Right cardiac atrium (tissue), 5 donors: ENCODE measurements at regions not wholly inside any gene's neighbourhood (a gene's known extent, or its start where the extent isn't known, plus 50 kb on each side); places are given as distances from the start of the nearest gene placed in this dataset.

ENCODE experiments used
- ATAC-seq, 2 donors: fragments of 200-7000 bp; cut with Tn5 transposase; one replicate each; pipeline versions ENCODE4 v1.8.0 to v1.9.1; 2020; ENCODE audit warnings: moderate library complexity in 2 of 2, mild to moderate bottlenecking in 1 of 2
- DNase-seq, 3 donors: peaks; one replicate each; pipeline ENCODE4 v3.0.0-alpha.2; 2020
- H3K27ac ChIP-seq: one replicate; pipeline ENCODE4 v1.5.1; 2013; ENCODE audit warnings: mild to moderate bottlenecking, low read length, control low read depth, moderate library complexity
- H3K27me3 ChIP-seq: one replicate; pipeline ENCODE4 v1.6.1; 2013; ENCODE audit not compliant: control insufficient read depth, insufficient read depth
- H3K4me1 ChIP-seq: one replicate; pipeline ENCODE4 v1.6.1; 2013; ENCODE audit warnings: low read length; ENCODE audit not compliant: control insufficient read depth, insufficient read depth
- H3K4me3 ChIP-seq: one replicate; pipeline ENCODE4 v1.5.1; 2013; ENCODE audit warnings: low read length, control low read depth
- H3K9me3 ChIP-seq: one replicate; pipeline ENCODE4 v1.6.1; 2013; ENCODE audit warnings: low read length; ENCODE audit not compliant: control insufficient read depth
- WGBS: extraction: QIAGEN DNeasy Blood & Tissue Kit; methylation state at CpG from one replicate; pipeline ENCODE4 v1.1.7; 2013; 5-methylcytosine and 5-hydroxymethylcytosine counted together
- intact Hi-C, 4 donors: fragments of 100-400 bp; cut with DNase I; formaldehyde crosslinking; loops; one replicate each; pipeline versions ENCODE4 v1.11.0 to v1.14.0; 2022 to 2023
- donor health status: healthy with polysubstance abuse.
- donor health status: DM: no; HTN: yes; CAD: no.
- donor health status: DM: no; HTN: no; CAD: no.
- donor health status: DM: no; HTN: yes; CAD: no; lungs with severe emphysema.
- donor health status: DM: yes; HTN: yes; CAD: no.

DNA sequence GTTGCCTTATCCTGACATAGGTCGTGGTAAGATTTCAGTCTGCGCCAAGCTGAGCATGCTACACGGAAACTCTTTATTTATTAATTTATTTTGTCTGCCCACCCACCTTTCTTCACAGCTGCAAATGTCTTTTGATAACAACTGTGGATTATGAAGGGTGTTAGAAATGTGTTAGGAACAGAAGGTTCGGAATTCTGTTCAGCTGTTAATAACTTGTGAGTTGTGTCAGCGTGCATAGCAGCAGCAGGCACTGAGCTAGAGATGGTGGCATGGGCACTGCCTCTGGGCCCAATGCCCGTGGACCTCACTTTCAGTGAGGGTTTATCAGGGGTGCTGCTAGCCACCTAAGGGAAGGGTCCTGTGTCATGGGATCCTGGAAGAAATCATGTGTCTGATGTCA lies 162.5 kb upstream of the NTM start:
- ATAC-seq (no peak), DNase-seq (no peak)
- WGBS: 80% methylated on average over 6 of the region's 6 CpGs
- Histone ChIP-seq H3K27ac (no peak overlapping the region), H3K4me1 (no peaks in the 10 kb centered on the region), H3K27me3 (no peaks in the 10 kb centered on the region), H3K9me3 (no peaks in the 10 kb centered on the region), H3K4me3 (no peak overlapping the region)
- intact Hi-C loops: loop anchor here in 1 of 4 donors (10.0 kb wide), 1 partner anchor 143 kb away; no protein-coding TSS in a partner anchor

DNA sequence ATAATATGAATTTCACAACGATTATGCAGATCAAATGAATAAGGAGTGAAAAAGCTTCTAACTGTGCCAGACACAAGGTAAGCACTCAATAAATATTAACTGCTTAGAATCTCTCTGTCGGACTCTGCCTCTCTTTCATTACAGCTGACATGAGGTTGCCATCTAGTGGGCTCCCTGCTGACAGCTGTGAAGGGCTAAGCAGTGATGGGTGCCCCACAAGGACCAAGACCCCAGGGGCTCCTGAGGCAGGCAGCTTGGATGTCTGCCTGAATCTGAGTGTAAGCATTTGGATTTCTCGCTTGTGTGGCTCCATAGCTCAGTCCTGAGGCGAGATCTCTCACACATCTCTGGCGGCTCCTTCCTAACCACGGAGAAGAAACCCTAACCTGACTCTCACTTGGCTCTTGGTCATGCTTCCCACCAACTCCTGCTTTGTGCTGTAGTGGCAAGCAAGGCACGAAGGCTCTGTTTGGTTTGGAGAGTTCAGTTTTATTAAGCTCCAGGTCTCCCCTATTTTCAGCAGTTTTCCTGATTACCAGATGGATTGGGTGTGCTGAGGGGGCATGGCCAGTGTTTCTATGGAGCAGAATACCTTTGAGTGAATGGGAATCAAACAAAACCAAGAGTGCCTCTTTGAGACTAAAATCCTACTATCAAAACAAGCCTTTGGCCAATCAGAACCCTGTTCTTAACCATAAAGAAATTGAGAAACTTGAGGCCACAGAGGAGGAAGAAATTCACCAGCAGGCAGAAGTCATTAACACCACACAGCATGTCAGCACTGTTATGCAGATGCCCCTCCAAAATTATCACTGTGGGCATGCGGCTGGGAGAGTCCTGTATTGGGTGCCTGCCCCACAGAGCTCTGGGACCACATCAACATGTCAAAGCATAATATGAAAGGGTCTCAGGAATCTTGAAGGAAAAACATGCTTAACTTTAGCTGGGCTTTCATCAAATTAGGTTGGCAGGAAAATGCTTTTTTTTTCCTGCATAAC lies 152.8 kb upstream of the NTM start:
- intact Hi-C loops: loop anchor here in 2 of 4 donors (5.0 to 10.0 kb wide), 2 partner anchors 143 to 155 kb away; no protein-coding TSS in a partner anchor
- no peak for DNase-seq
- H3K9me3 ChIP-seq: no peaks in the 10 kb centered on the region
- H3K4me3 ChIP-seq: no peak overlapping the region
- no peak for ATAC-seq
- no peaks in the 10 kb centered on the region for H3K4me1 ChIP-seq
- 45% methylated on average over 8 of the region's 8 CpGs for WGBS
- no peaks in the 10 kb centered on the region for H3K27me3 ChIP-seq
- H3K27ac ChIP-seq: no peak overlapping the region

DNA sequence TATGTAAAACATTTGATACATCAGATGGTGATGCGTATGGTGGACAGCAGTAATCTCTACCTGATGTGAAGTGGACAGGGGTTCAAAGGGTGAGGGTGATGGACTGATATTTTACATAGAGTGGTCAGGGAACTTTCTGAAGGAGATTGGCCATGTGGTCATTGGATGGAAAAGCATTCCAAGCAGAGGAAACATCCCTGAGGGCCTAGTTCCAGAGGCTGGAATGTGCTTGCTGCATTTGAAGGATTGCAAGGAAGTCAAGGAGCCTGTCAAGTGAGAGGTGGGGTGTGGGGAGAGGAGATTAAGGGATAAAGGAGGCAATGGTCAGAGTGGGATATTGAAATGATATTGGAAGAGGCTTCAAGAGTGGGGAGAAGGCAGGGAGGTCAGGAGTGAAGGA lies 151.9 kb upstream of the NTM start:
- Histone ChIP-seq H3K4me1 (no peaks in the 10 kb centered on the region), H3K27ac (no peak overlapping the region), H3K4me3 (no peak overlapping the region), H3K9me3 (no peaks in the 10 kb centered on the region), H3K27me3 (no peaks in the 10 kb centered on the region)
- intact Hi-C loops: loop anchor here in 2 of 4 donors (5.0 to 10.0 kb wide), 2 partner anchors 144 to 156 kb away; no protein-coding TSS in a partner anchor
- ATAC-seq (no peak), DNase-seq (no peak)
- 93% methylated on average over 1 of the region's 1 CpG for WGBS

DNA sequence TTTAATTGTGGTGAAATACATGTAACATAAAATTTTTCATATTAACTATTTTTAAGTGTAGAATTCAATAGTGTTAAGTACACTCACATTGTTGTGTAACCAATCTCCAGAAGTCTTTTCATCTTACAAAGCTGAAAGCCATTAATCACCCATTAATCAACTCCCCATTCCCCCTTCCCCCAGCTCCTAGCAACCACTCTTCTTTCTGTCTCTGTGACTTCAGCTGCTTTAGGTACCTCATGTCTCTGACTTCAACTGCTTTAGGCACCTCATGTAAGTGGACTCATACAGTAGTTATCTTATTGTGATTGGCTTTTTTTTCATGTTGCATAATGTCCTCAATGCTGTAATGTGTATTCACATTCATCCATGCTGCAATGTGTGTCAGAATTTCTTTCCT lies 150.8 kb upstream of the NTM start:
- intact Hi-C loops: loop anchor here in 2 of 4 donors (5.0 to 10.0 kb wide), 2 partner anchors 145 to 157 kb away; no protein-coding TSS in a partner anchor

DNA sequence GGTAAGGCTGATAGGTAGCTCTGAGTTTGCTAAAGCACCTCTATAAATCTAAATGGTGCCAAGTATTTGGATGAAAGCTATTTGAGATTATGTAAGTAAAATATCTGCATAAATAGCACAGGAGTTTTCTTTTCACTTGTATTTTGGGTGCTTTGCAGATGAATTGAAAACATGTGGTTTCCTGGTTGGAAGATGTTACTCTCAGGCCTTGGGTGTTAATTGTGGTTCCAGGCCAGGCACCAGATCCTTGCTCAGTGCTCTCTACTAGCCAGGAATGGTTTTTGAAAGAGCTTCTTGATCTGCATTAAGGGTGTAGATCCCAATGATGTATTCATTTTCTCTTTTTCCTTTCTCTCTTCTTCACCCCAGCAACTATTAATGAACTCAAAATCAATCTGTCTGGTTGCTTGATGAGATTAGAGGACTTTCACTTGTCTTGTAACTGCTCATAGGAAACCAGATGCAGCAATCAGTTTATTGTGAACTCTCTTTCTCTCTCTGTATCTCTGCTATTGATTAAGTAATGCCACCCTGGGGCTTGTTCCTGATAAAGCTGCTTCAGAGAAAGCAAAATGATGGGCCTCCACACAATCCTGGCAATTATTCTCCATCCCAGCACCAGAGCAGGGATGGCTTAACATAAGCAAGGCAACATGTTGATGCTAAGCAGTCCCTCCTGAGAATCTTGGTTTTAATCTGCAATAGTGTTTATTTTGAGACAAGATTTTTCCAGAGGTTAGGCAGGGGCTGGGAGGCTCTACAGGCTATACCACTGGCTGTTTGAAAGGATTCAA lies 147.0 kb upstream of the NTM start:
- Histone ChIP-seq H3K9me3 (no peaks in the 10 kb centered on the region), H3K4me3 (no peak overlapping the region), H3K27ac (no peak overlapping the region), H3K27me3 (no peaks in the 10 kb centered on the region), H3K4me1 (no peaks in the 10 kb centered on the region)
- ATAC-seq: no peak
- no peak for DNase-seq
- intact Hi-C loops: no loop called here

More for the DNA sequence above, 150.8 kb upstream of the NTM start:
- Histone ChIP-seq H3K27me3 (no peaks in the 10 kb centered on the region), H3K4me1 (no peaks in the 10 kb centered on the region), H3K9me3 (no peaks in the 10 kb centered on the region), H3K27ac (no peak overlapping the region), H3K4me3 (no peak overlapping the region)
- ATAC-seq (no peak), DNase-seq (no peak)

DNA sequence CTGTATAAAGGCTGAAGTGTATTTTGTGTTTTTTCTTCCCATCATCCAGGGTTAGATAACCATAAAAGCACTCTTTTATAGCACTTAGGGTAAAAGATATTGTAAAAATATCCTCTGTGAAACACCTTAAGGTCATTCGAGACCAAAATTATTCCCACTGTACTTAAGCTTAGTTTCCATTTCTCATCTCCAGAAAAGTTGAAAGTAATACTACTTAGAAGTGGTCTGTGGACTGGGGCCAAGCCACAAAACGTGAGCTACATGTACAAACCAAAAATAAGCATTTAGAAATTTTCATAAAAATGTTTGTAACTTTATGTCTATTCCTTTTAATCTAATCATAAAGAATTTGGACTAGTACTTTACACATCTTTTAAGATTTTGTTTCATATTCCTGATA lies 142.0 kb upstream of the NTM start:
- intact Hi-C loops: no loop called here
- no peak for DNase-seq
- Histone ChIP-seq H3K27ac (no peak overlapping the region), H3K27me3 (no peaks in the 10 kb centered on the region), H3K4me1 (no peaks in the 10 kb centered on the region), H3K4me3 (no peak overlapping the region), H3K9me3 (no peaks in the 10 kb centered on the region)
- no peak for ATAC-seq
- WGBS: 48% methylated on average over 2 of the region's 2 CpGs

DNA sequence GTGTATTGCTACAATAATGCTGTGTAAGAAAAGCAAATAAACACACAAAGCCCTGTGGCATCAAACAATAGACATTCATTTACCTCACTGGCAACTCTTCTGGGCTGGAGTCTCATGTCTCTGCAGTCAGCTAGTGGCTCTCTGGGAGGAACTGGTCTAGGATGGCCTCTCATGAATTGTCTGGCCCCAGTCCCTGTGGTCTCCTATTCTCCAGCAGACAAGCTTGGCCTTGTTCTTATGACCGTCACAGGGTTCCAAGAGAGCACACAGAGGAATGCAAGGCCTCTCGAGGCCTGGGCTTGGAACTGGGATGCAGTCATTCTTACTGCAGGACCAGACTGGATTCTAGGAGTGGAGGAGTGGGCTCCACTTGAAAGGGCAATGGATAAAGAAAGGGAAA lies 141.2 kb upstream of the NTM start:
- WGBS: 61% methylated on average over 2 of the region's 2 CpGs
- Histone ChIP-seq H3K4me1 (no peaks in the 10 kb centered on the region), H3K27ac (no peak overlapping the region), H3K4me3 (no peak overlapping the region), H3K27me3 (no peaks in the 10 kb centered on the region), H3K9me3 (no peaks in the 10 kb centered on the region)
- intact Hi-C loops: no loop called here
- DNase-seq (no peak), ATAC-seq (no peak)

DNA sequence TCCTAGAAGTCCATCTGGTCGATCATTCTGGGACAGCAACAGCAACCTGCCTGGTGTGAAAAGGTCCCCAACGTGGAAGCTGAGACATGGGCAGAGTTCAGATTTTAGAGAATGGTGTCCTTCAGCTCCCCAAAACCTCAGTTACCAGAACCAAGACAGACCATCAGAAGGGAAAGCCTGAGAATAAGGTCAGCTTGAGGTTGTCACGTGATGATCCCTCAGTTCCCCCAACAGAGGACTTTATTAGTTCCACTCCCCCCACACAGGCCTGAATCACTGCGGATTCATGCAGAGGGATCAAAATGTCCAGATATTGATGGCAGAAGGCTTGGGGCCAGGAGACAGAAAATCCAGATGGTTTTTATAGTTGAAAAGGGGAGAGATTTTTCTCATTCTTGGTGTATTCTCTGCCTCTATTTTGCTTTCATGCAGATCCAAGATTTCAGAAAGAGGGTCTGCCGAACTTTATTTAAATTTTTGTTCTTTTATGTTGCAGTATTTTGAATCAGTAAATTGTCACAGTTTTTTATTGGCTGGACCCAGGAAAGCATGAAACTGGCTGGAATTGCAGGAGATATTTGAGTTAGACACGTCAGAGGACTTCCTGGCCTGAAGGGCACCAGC lies 139.0 kb upstream of the NTM start:
- H3K4me1 ChIP-seq: no peaks in the 10 kb centered on the region
- DNase-seq (no peak), ATAC-seq (no peak)
- intact Hi-C loops: no loop called here
- no peak overlapping the region for H3K27ac ChIP-seq
- WGBS: 70% methylated on average over 6 of the region's 6 CpGs
- H3K4me3 ChIP-seq: no peak overlapping the region
- no peaks in the 10 kb centered on the region for H3K27me3 ChIP-seq
- no peaks in the 10 kb centered on the region for H3K9me3 ChIP-seq

DNA sequence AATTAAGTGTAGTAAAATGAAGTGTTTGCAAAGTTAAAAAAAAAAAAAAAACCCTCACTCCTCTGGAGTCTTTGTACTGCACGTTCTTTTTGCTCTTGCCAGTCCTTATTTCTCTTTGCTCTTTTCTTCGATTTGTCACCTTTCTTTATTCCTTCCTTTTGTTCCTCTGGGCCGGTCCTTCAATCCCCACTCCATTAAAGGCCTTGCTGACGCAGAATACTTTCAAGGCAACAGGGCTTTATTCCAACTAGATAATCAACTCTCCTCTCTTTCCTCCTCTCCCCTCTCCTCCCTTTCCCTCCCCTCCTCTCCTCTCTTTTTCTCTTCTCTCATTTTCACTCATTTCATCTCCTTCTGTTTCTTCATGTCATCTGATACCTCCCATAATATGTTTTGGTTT lies 138.2 kb upstream of the NTM start:
- H3K27ac ChIP-seq: no peak overlapping the region
- H3K27me3 ChIP-seq: no peaks in the 10 kb centered on the region
- no peak for DNase-seq
- H3K9me3 ChIP-seq: no peaks in the 10 kb centered on the region
- no peak for ATAC-seq
- H3K4me3 ChIP-seq: no peak overlapping the region
- intact Hi-C loops: no loop called here
- WGBS: 71% methylated on average over 4 of the region's 4 CpGs
- no peaks in the 10 kb centered on the region for H3K4me1 ChIP-seq

DNA sequence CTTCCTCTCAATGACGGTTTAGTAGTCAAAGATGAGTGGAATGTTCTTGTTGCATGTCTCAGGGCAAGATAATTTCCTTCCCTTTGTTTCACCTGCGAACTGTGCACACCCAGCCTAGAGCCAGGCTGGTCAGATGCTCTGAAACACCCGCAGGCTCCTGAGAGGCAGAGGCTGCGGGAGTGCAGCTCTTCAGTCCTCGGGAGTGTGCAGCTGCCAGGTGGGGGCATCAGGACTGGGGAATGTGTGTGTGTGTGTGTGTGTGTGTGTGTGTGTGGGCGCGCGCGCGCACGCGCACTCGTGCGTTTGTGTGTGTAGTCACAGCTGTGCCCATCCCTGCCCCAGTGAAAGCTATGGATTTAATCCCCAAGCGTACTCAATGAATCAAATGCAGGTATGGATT lies 136.2 kb upstream of the NTM start:
- H3K4me1 ChIP-seq: no peaks in the 10 kb centered on the region
- DNase-seq (no peak), ATAC-seq (no peak)
- WGBS: 87% methylated on average over 15 of the region's 15 CpGs
- H3K9me3 ChIP-seq: no peaks in the 10 kb centered on the region
- intact Hi-C loops: no loop called here
- no peak overlapping the region for H3K4me3 ChIP-seq
- H3K27ac ChIP-seq: no peak overlapping the region
- no peaks in the 10 kb centered on the region for H3K27me3 ChIP-seq
